NCI-H774 (cell line): ENCODE measurements at regions not wholly inside any gene's neighbourhood (a gene's known extent, or its start where the extent isn't known, plus 50 kb on each side); places are given as distances from the start of the nearest gene placed in this dataset.

Source experiments
- DNase-seq: peaks from one replicate; lab custom pipeline; 2025; lab: John Stamatoyannopoulos, UW

DNA sequence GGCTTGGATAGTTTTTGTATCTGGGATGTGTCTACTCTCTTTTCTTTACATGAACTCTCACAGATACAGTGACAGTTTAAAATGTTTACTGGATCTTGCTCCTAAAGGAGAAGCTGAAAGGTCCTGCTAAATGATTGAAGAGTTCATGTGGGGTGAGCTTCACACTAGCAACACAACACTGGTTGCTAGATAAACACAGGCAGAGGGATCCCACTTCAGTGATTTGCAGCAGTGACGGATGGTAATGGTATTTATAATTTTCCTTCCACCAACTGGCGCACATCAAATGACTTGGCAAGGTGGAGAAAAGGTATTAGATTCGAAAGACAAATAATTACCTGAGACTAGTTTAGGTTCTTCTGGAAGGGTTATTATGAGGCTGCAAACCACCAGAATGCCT lies 270.2 kb downstream of the TBX15 start:
- peak; percentile 15 for DNase-seq

DNA sequence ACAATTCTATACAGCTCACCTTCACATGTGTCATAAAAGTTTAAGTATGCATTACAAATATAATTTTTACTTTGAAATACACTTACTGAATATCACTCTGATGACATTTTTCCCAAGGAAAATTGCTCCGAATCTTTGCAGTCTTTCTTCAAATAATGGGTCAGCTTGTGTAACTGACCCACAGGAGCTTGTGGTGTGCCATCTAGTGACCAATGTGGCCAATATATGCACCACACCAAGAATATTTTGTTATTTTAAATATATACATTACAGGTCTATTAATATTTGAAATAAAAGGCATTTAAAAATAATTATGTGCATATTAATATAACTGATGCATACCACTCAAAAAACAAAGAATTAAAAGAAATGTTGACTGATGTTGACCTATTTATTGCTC lies 271.4 kb downstream of the TBX15 start:
- DNase-seq: no peak

DNA sequence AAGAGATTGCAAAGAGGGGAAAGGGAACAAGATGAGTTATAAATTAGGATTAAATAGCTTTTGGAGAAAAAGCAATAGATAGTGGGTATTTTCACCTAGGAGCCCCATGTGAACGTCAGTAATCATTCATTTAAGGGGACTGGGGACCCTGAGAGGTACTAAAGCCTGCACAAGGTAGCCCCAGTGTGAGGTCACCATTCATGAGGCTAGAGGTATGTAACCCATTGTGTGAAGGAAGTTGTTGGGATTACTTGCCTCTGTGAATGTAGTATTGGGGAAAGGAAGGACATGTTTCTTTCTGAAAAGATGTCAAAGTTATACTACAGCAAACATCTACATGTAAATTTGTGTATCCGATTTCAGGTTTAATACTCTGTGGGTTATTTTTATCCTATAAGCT lies 276.8 kb downstream of the TBX15 start:
- DNase-seq: no peak

DNA sequence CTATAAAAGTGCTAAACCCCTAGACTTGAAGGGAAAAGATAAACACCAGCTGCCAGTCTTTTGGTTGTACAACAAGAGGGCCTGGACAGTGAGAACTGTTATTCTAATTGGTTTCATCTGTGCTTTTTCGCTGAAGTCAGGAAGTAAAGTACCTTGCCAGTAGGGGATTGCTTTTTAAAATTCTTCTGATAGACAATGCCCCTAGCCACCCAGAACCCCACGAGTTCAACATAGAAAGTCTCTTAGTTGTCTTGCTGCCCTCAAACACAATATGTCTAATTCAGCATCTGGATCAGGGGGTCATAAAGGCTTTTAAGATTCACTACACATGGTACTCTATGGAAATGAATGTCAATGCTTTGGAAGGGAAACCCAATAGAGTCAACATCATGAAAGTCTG lies 289.2 kb downstream of the TBX15 start:
- DNase-seq: no peak

DNA sequence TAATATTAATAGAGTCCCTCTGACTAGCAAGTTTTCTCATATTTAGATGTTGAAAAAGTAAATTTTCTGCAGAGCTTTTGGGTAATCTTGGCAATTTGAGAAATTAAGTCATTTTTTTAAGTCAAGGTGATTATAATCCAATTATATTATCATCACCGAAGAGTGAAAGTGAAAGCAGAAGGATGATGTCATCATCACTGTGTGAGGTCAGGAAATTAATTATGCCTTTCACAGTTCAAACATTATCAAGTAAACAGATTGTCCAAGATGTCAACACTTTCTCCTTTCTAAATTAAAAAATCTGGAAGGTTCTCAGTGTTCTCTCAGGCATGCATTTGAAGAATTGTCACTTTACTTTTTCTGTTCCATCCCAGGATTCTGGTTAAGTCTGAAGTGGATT lies 296.0 kb downstream of the TBX15 start:
- no peak for DNase-seq

DNA sequence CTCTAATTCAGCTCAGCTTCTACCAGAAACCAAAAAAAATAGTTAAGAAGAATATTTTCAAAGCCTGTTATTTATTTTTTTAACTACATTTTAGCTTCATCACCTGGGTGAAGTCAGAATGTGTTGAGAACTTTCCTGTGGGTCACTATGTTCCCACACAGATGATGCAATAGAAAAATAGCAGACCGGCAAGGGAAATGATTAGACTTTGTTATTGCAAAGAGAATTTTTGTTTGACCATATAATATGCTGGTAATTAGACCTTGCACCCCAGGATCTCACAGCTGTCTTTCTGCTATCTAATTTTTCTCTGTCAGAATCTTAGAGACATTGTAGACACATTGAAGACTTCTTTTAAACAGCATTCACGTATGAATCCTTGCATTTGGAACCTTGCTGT lies 299.3 kb downstream of the TBX15 start:
- no peak for DNase-seq

DNA sequence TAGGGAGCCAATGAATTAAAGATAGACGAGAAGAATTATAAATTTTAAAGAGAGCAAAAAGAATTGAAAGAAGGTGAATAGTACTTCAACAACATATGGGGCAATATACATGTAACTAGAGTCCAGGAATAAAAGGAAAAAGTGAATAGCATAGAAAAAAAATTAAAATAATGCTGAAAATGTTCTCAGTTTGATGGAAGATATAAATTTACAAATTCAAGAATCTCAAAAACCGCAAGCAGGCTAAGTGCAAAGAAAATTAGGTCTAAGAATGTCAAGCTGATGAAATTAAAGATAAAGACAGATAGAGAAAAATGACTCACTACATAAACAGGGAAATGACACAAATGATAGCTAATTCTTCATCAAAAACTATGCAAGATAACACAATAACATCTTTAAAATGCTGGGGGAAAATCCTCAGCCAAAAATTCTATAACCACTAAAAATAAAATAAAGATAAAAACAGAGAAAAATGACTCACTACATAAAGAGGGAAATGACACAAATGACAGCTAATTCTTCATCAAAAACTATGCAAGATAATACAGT lies 326.3 kb downstream of the TBX15 start:
- DNase-seq: no peak

DNA sequence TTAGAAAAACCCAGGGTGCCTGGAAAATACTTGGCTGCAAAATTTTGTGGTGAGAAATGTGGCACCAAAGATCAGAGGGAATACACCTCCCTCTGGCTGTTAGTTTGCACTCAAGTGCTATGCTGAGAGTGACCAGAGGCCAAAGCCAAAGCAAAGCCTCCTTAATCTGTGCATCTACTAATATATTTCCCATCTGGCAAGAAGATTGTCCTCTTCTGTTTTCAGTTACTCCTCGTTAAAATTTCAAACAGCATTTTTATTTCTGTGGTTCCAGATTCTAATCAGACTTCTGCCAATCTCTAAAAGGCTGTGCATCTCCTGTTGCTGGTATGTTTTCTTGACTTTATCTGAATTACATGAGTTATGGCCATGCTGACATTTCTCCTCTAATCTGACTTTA lies 327.4 kb downstream of the TBX15 start:
- DNase-seq: no peak

DNA sequence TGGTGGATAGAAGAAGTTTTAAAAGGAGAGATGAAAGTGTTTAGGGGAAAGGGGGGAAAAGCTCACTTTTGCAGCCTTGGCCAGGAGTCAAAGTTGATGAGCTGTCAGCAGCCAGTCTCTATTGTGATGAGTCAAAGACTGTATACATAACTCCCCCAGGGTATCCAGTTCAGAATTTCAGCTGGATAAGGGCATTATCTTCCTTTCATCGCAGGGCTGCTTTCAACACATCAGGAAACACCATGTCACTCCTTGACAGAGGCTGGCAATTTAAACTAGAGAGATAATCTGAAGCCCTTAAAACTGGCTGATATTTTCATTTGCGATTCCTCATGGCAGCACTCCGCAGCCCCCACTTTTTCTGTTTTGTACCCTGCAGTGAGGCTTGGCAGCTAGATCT lies 328.5 kb downstream of the TBX15 start:
- no peak for DNase-seq

DNA sequence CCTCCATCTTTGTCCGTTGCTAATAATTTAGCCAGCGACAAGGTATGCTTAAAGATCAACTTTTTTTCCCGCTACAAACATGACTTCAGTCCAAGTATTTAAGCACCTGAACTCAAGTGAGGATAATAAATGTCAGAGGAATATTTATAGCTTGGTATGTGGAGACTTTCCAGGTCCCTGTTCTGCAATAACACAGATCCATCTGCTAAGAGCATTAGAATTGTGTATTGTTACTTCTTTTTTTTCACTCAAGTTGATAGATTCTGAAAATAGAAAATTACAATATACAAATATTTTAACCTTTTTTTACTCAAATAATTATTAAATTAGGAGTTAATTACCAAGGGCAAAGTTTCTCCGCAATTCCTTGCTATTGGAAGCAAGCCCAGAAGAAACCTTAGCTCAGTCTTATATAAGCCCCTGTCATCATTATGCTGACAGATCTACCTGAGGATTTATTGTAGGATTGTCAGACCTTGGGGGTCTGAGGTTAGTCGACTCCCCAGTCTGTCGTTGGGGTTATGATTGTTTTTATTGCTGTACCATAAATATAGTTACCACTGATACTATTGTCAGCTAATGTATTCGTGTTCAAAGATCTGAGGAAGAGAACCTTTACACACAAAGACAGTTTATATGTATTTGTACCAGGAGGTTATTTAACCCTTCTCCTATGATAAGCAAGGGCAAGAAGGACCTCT lies 337.9 kb downstream of the TBX15 start:
- DNase-seq: no peak

DNA sequence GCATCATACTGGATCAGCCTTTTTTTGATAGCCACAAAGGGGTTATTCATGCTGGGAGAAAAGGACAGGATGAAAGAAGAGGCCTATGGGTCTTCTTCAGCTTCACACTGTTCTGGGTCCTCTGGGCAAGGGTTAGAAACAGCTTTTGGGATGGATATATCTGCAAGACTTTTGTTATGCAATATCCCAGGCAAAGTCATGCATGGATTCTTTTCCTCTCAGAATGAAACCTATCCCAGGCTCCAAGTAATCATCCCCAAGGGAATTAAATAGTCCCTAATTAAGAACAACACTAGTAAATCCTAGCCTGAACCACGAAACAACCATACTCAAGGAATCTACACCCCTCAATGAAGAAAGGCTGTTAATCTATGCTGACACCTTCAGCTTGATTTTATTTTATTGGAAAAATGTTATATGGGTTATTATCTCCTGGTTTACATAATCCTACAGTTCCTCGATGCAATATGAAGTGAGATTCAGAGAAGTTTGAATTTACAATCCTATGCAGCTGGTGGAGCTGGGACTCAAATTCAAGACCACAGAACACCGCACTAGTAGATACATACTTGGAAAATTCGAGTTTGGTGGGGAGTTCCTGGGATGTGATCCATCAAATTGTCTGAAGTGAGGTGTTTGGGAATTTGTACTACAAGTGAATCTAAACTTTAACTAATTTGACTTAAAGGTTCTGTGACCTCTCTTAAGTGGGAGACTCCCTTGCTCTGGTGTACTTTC lies 338.6 kb downstream of the TBX15 start:
- DNase-seq: no peak

DNA sequence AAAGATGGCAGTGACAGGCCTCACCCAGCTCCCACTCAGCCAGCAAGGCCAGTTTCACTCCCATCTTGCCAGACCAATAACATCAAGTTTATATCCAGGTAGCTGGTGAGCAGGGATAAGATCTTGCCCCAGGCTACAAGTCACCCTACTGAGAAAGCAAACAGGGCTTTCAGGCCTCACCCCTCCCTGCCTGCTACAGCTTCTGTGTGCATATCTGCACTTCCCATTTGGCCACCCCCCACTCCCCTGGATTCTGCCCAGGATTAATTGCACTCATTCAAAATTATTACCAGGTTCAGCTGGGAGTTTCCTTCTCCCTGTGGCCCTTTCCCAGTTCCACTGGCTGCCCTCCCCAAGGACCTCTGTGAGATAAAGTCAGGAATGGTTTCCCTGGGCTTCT lies 352.1 kb downstream of the TBX15 start:
- DNase-seq: no peak

DNA sequence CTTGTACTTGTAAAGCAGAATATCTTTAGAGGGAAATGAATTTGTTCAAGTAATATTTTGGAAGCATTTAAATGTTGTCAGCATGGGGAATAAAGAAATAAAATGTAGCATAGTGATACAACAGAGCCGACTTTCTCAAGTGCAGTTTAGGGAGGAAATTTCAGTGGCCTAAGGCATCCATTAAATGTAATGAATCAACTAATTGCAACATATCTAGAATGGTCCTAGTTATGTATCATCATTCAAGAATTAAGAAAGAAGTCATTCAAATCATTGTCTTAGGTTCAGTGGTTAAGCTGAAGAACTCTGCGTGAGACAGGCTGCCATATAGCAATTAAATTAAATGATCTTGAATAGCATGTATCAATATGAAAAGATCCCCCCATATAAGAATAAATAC lies 360.7 kb downstream of the TBX15 start:
- DNase-seq: no peak

DNA sequence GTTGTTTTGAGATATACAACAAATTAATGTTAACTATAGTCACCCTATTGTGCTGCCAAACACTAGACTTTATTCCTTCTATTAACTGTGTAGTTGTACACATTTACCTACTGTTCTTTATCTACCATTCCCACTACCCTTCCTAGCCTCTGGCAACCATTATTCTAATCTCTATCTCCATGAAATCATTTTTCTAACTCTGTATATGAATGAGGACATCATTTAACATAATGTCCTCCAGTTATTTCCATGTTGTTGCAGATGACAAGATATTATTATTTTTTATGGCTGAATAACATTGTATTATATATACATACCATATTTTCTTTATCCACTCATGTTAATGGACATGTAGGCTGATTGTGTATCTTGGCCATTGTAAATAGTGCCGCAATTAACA lies 366.3 kb downstream of the TBX15 start:
- no peak for DNase-seq

DNA sequence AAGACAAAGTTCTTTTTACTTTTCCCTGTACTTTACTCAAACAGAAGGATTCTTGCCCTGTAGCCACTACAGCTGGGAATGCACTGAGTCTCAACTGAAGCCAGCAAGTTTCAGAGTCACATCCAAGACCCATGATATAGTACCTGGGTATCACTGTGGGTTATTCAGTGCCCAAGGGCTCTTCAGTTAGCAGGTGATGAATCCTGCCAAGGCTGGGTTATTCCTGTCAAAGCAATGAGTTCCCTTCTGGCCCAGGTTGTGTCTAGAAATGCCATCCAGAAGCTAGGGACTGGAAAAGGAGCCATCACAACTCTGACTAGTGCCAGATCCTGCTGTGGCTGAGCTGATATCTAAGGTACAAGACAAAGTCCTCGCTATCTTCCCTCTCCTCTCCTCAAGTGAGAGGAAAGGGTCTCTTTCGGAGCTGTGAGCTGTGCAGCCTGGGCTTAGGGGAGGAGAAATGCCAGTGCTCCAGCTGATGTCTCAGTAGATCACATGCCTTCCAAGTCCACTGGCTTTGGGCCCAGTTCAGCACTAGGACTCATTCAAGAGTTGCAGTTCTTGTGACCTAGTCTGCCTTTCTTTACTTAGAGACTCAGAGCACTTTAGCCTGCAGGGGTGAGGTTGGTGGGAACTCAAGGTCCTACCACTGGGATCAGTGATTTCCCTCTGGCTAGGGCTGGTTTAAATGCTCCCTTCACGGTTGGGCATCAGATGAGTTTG lies 369.4 kb downstream of the TBX15 start:
- no peak for DNase-seq

DNA sequence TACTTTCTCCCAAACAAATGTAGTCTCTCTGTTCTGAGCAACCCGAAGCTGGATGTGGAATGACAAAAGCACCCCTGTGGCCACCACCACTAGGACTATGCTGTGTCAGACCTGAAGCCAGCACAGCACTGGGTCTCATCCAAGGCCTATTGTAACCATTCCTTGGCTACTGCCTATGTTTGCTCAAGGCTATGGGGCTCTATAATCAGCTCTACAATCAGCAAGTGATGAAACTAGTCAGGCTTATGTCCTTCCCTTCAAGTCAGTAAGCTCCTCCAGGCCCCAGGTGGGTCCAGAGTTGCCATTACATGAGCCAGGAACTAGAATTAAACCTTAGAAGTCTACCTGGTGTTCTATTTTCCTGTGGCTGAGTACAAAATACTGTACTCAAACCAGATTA lies 370.2 kb downstream of the TBX15 start:
- no peak for DNase-seq

DNA sequence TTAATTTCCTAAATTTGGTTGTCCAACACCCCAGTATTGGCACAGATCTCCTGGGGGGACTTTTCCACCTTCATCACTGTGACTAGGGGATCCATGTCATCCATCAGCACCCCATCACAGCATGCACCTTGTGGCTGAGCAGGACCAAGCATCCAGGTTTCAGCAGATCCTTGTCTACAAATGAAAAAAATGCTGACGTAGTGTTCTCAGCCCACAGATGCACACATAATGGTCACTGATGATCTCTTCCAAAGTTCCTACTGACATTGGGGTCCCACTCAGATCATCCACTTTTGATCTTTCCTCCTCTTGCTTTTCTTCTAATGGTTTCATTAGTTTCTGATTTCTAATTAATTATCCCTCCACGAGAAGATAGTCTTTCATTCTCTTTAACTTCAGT lies 373.1 kb downstream of the TBX15 start:
- DNase-seq: no peak

DNA sequence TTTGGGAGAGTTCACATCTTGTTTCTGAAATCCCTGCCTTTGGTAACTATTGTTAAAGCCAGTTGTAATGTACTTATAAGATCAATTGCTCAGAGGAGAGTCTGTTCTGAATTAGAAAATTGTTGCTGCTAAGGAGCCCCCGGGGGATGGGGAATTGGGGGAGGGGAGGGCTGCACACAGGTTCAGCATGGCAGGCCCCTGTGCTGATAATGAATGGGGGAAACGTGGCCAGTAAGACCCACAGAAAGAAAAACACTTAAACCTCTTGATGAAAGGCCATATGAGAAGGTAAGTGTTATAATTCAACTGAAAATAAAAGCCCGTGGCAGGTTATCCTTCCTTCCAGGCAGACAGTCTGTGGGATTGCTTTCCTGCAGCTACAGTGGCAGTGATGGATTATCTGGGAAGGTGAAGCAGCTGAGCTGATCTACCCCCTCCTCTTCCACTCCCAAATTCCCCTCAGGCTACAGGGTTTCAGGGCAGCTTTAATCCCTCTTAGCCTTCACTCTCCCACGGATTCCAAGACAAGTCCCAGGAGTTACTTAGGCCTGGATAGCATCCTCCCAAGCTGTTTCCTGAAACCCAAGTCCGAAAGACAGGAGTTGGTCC lies 398.8 kb downstream of the TBX15 start:
- no peak for DNase-seq

DNA sequence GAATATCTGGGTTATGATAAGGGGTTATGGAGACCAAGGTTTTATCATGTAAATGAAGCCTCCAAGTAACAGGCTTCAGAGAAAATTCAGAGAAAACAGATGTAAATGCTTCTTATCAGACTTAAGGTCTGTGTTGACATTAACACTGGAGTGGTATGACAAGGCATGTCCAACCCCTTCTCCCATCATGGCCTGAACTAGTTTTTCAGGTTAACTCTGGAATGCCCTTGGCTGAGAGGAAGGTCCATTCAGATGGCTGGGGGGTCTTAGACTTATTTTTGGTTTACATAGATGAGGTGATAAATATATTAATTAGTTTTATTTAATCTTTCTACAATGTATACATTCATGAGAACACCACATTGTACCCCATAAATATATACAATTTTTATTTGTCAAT lies 399.6 kb downstream of the TBX15 start:
- no peak for DNase-seq

DNA sequence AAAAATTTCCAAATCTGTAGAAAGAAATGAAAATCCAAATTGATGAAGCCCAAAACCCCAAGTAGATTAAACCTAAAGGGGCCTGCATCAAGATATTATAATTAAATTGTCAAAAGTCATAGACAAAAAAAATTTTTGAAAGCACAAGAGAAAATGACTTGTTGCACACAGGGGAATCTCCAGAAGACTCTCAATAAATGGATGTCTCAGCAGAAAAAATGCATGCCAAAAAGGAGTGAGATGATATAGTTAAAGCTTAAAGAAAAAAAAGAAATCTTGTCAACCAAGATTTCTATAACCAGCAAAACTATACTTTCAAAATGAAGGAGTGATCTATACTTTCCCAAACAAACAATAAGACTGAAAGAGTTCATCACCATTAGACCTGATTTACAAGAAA lies 393.2 kb upstream of the SPAG17 start:
- no peak for DNase-seq

DNA sequence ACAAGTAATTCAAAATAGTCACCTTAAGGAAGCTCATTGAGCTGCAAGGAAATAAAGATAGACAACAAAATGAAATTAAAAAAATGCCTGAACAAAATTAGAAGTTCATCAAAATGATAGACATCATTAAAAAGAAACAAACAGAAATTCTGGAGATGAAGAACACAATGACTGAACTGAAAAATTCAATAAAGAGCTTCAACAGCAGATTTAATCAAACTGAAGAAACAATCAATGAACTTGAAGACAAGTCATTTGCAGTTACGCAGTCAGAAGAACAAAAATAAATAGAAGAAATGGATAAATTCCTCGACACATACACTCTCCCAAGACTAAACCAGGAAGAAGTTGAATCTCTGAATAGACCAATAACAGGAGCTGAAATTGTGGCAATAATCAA lies 390.0 kb upstream of the SPAG17 start:
- DNase-seq: no peak

DNA sequence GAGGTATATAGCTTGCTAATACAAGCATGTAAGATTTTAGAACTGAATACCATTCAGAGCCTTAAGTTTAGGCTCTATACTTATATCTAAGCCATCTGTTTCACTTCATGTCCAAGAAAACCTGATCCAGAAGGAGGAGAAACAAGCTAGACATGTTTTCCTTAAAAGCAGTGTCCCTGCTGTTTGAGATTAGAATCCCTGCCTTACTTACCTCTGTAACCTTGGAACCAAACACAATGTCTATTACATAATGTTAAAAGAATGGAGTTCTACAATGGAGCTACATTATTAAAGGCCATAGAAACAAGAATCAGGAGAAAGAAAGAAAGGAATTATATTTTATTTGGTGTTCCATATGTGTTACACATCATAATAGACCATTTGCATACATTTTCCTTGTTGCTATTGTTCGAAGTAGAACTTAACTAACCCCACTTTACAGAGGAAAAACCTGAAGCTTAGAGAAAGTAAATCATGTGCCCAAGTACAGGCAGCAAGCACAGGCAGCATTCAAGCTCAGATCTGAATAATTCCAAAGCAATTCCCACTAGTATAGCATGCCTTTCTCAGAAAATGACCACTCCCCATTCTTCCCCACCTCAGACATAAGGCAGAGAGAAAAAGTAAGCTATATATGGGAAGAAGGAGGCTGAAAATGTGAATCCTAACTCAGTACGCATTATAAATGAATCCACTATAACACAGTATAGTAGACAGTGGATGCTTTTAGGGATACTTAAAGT lies 380.1 kb upstream of the SPAG17 start:
- DNase-seq: no peak
